GM12873 (cell line): ENCODE measurements at regions not wholly inside any gene's neighbourhood (a gene's known extent, or its start where the extent isn't known, plus 50 kb on each side); places are given as distances from the start of the nearest gene placed in this dataset.

Experiments used
- CTCF ChIP-seq: IDR thresholded peaks from 2 replicates; pipeline ENCODE4 v1.5.1; 2012; ENCODE audit warnings: low read depth, mild to moderate bottlenecking, moderate library complexity, low read length, control low read depth; ENCODE audit not compliant: insufficient read depth; ENCODE audit errors: missing control alignments

- no peak for TF ChIP-seq CTCF
Measured at GRCh38 chr12:86721713-86722397, 465.7 kb upstream of the MGAT4C start.

- no peak for TF ChIP-seq CTCF
Measured at GRCh38 chr12:86719381-86719780, 463.2 kb upstream of the MGAT4C start.

- no peak for TF ChIP-seq CTCF
Measured at GRCh38 chr12:86713121-86713520, 456.9 kb upstream of the MGAT4C start.

- no peak for TF ChIP-seq CTCF
Measured at GRCh38 chr12:86712425-86712843, 456.2 kb upstream of the MGAT4C start.

- no peak for TF ChIP-seq CTCF
Measured at GRCh38 chr12:86711731-86712130, 455.5 kb upstream of the MGAT4C start.

- TF ChIP-seq CTCF = no peak
Measured at GRCh38 chr12:86710109-86710508, 453.9 kb upstream of the MGAT4C start.

- no peak for TF ChIP-seq CTCF
Measured at GRCh38 chr12:86698641-86698980, 442.4 kb upstream of the MGAT4C start.
